ENCODE measurements at regions not wholly inside any gene's neighbourhood (a gene's known extent, or its start where the extent isn't known, plus 50 kb on each side); places are given as distances from the start of the nearest gene placed in this dataset.

GRCh38 chr15:38192496-38192895 lies 60.1 kb upstream of the SPRED1 start:
- TF ChIP-seq CTCF (IDR thresholded peaks at IDR 0.05; ENCODE audit: poor library complexity) = no peak
- TF ChIP-seq EZH2 (IDR thresholded peaks at IDR 0.05; ENCODE audit: borderline replicate concordance) = no peak
